GM21360 (cell line): ENCODE measurements at regions not wholly inside any gene's neighbourhood (a gene's known extent, or its start where the extent isn't known, plus 50 kb on each side); places are given as distances from the start of the nearest gene placed in this dataset.

Source experiments
- ATAC-seq: cut with Tn5 transposase; IDR thresholded peaks from one replicate; pipeline ENCODE4 v1.9.1; 2021; ENCODE audit warnings: mild to moderate bottlenecking, moderate library complexity; ENCODE audit not compliant: unreplicated experiment

GRCh38 chrX:129176710-129177109 lies 346.6 kb downstream of the SMARCA1 start:
- ATAC-seq, result no peak

- no peak for ATAC-seq
Observed at GRCh38 chrX:129161108-129161507, 362.2 kb downstream of the SMARCA1 start.

GRCh38 chrX:129158505-129158904 lies 364.8 kb downstream of the SMARCA1 start:
- ATAC-seq, result no peak

- ATAC-seq, result no peak
Observed at GRCh38 chrX:129145840-129146272, 377.4 kb downstream of the SMARCA1 start.

- no peak for ATAC-seq
Observed at GRCh38 chrX:129145385-129145784, 377.9 kb downstream of the SMARCA1 start.

- ATAC-seq, result no peak
Observed at GRCh38 chrX:129144172-129145038, 378.9 kb downstream of the SMARCA1 start.

- no peak for ATAC-seq
Observed at GRCh38 chrX:129139837-129140598, 383.3 kb downstream of the SMARCA1 start.

- no peak for ATAC-seq
Observed at GRCh38 chrX:129125122-129125914, 398.0 kb downstream of the SMARCA1 start.

- ATAC-seq, result no peak
Observed at GRCh38 chrX:129123795-129124194, 399.5 kb downstream of the SMARCA1 start.

- ATAC-seq, result no peak
Observed at GRCh38 chrX:129116676-129117470, 406.4 kb downstream of the SMARCA1 start.

GRCh38 chrX:129115935-129116334 lies 407.4 kb downstream of the SMARCA1 start:
- no peak for ATAC-seq

- ATAC-seq, result peak; percentile 96
Observed at GRCh38 chrX:129115104-129115503, 408.2 kb downstream of the SMARCA1 start.

GRCh38 chrX:129111081-129111798 lies 412.1 kb downstream of the SMARCA1 start:
- no peak for ATAC-seq

GRCh38 chrX:129108936-129109335 lies 414.4 kb downstream of the SMARCA1 start:
- ATAC-seq, result no peak

GRCh38 chrX:129099207-129099606 lies 424.1 kb downstream of the SMARCA1 start:
- no peak for ATAC-seq

GRCh38 chrX:129097668-129098067 lies 425.6 kb downstream of the SMARCA1 start:
- no peak for ATAC-seq

- ATAC-seq, result no peak
Observed at GRCh38 chrX:129093706-129094105, 429.6 kb downstream of the SMARCA1 start.

GRCh38 chrX:129092757-129093156 lies 430.5 kb downstream of the SMARCA1 start:
- no peak for ATAC-seq

GRCh38 chrX:129092242-129092641 lies 431.0 kb downstream of the SMARCA1 start:
- no peak for ATAC-seq

GRCh38 chrX:129091097-129091496 lies 432.2 kb downstream of the SMARCA1 start:
- ATAC-seq, result no peak
